CD4-positive, alpha-beta T cell (primary cell): ENCODE measurements at regions not wholly inside any gene's neighbourhood (a gene's known extent, or its start where the extent isn't known, plus 50 kb on each side); places are given as distances from the start of the nearest gene placed in this dataset.

ENCODE experiments used
- ATAC-seq: fragments of 200-7000 bp; cut with Tn5 transposase; one replicate; pipeline ENCODE4 v1.10.0; 2022; ENCODE audit warnings: mild to moderate bottlenecking; ENCODE audit not compliant: poor library complexity
- CTCF ChIA-PET: fragments of 350-600 bp; sonication (Branson Sonifier 250); formaldehyde crosslinking; loops from one replicate; lab custom pipeline; 2021; ENCODE audit warnings: antibody characterized with exemption, inconsistent platforms; lab: Charles Lee
- POLR2A ChIA-PET: fragments of 350-600 bp; sonication (Branson Sonifier 250); formaldehyde crosslinking; loops from one replicate; lab custom pipeline; 2021; ENCODE audit warnings: antibody characterized with exemption, inconsistent platforms; lab: Charles Lee
- DNase-seq, 14 experiments: peaks; one replicate each; pipeline ENCODE4 v3.0.0-alpha.2; 2013 to 2020; ENCODE audit warnings: mixed read lengths in 2 of 14
- H3K27ac ChIP-seq, 2 donors: one replicate each; pipeline versions ENCODE4 v1.5.1 to v1.7.0; 2013; ENCODE audit warnings: low read length in 2 of 2, low read depth in 1 of 2, mild to moderate bottlenecking in 1 of 2
- H3K27me3 ChIP-seq, 2 experiments: 1 replicate in 1 of 2; 2 replicates in 1 of 2; pipeline versions ENCODE4 v1.6.1 to v1.7.0; 2013; ENCODE audit warnings: low read length in 2 of 2, control low read depth in 1 of 2, mild to moderate bottlenecking in 1 of 2, moderate library complexity in 1 of 2; ENCODE audit not compliant: insufficient read depth in 2 of 2, control insufficient read depth in 1 of 2
- H3K36me3 ChIP-seq: one replicate; pipeline ENCODE4 v1.6.1; 2013; ENCODE audit warnings: low read length, control low read depth; ENCODE audit not compliant: insufficient read depth
- H3K4me1 ChIP-seq: one replicate; pipeline ENCODE4 v1.6.1; 2013; ENCODE audit warnings: low read length, control low read depth; ENCODE audit not compliant: insufficient read depth
- H3K4me3 ChIP-seq: one replicate; pipeline ENCODE4 v1.5.1; 2013; ENCODE audit warnings: mild to moderate bottlenecking, low read length, moderate library complexity
- H3K9me3 ChIP-seq, 2 experiments: 1 replicate in 1 of 2; 2 replicates in 1 of 2; pipeline versions ENCODE4 v1.6.1 to v1.7.0; 2013; ENCODE audit warnings: low read length in 2 of 2, mild to moderate bottlenecking in 2 of 2, control low read depth in 1 of 2, moderate library complexity in 1 of 2; ENCODE audit not compliant: control insufficient read depth in 1 of 2, insufficient read depth in 1 of 2
- H3K27ac Mint-ChIP-seq: one replicate; pipeline ENCODE4 v1.8.0; 2020; ENCODE audit warnings: mixed read lengths
- H3K27me3 Mint-ChIP-seq: one replicate; pipeline ENCODE4 v1.8.0; 2021; ENCODE audit warnings: mixed read lengths
- H3K36me3 Mint-ChIP-seq: one replicate; pipeline ENCODE4 v1.8.0; 2021; ENCODE audit warnings: low read depth, mixed read lengths
- H3K4me1 Mint-ChIP-seq: one replicate; pipeline ENCODE4 v1.8.0; 2021; ENCODE audit warnings: low read depth, mixed read lengths
- H3K4me3 Mint-ChIP-seq: one replicate; pipeline ENCODE4 v1.8.0; 2020; ENCODE audit warnings: mild to moderate bottlenecking, mixed read lengths
- H3K9me3 Mint-ChIP-seq: one replicate; pipeline ENCODE4 v1.8.0; 2020; ENCODE audit warnings: mixed read lengths
- CTCF ChIP-seq: fragments of 200-600 bp; IDR thresholded peaks from one replicate; pipeline ENCODE4 v1.8.0; 2022; ENCODE audit warnings: antibody characterized with exemption, mild to moderate bottlenecking
- intact Hi-C, 2 experiments: fragments of 100-400 bp; cut with DNase I in 1 of 2; cut with micrococcal nuclease in 1 of 2; formaldehyde crosslinking; loops; one replicate each; pipeline versions ENCODE4 v1.15.1 to v1.9.0; 2023 to 2025; cut with DNase I, micrococcal nuclease

GRCh38 chr16:17926866-17927399 lies 409.6 kb downstream of the NPIPA8 start:
- POLR2A ChIA-PET = no interaction called here
- H3K9me3 ChIP-seq = no peaks in the 10 kb centered on the region
- H3K4me3 ChIP-seq = no peak overlapping the region
- H3K4me1 ChIP-seq = no peaks in the 10 kb centered on the region
- H3K36me3 ChIP-seq = no peaks in the 10 kb centered on the region
- Mint-ChIP-seq H3K4me1 (no peaks in the 10 kb centered on the region), H3K4me3 (no peak overlapping the region), H3K36me3 (no peaks in the 10 kb centered on the region), H3K27me3 (peaks cover 15% of the 10 kb centered on the region), H3K9me3 (peaks cover 7% of the 10 kb centered on the region), H3K27ac (no peak overlapping the region)
- intact Hi-C loops = loop anchor here in 1 of 2 experiments (10.0 kb wide), 1 partner anchor 828 kb away; no protein-coding TSS in a partner anchor
- ATAC-seq (no peak), DNase-seq (no peak)
- peaks cover 0 to 4% of the 10 kb centered on the region in 2 experiments for H3K27me3 ChIP-seq
- H3K27ac ChIP-seq = no peak overlapping the region
- TF ChIP-seq CTCF = no peak
- CTCF ChIA-PET = no interaction called here

DNA sequence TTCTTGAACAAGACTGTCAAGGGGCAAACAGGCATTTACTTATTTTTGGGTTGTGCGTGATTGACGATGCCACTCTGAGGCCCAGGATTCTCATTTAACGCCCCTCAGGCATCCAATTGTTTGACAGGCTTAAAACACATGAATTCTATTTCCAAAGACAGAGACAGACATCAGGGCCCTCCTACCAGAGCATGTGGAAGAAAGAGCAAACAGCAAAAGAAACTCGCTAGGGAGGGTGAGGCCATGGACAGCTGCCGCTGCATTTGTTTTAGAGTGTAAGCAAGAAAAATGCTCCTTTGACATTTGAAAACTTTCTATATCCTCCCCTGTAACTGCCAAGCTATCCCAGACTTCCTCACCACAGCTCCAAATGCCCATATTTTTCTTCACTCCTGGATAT lies 410.1 kb downstream of the NPIPA8 start:
- ChIA-PET POLR2A (no interaction called here), CTCF (no interaction called here)
- Histone ChIP-seq H3K9me3 (no peaks in the 10 kb centered on the region), H3K4me3 (no peak overlapping the region), H3K27me3 (peaks cover 0 to 4% of the 10 kb centered on the region in 2 experiments), H3K4me1 (no peaks in the 10 kb centered on the region), H3K36me3 (no peaks in the 10 kb centered on the region), H3K27ac (no peak overlapping the region)
- peaks cover 7% of the 10 kb centered on the region for H3K9me3 Mint-ChIP-seq
- DNase-seq = no peak
- H3K4me3 Mint-ChIP-seq = no peak overlapping the region
- no peaks in the 10 kb centered on the region for H3K4me1 Mint-ChIP-seq
- H3K27ac Mint-ChIP-seq = no peak overlapping the region
- no peak for TF ChIP-seq CTCF
- ATAC-seq = no peak
- intact Hi-C loops = loop anchor here in 1 of 2 experiments (10.0 kb wide), 1 partner anchor 828 kb away; no protein-coding TSS in a partner anchor
- peaks cover 15% of the 10 kb centered on the region for H3K27me3 Mint-ChIP-seq
- no peaks in the 10 kb centered on the region for H3K36me3 Mint-ChIP-seq

GRCh38 chr16:17925761-17926160 lies 410.8 kb downstream of the NPIPA8 start:
- H3K4me3 ChIP-seq = no peak overlapping the region
- ATAC-seq (no peak), DNase-seq (no peak)
- peaks cover 15% of the 10 kb centered on the region for H3K27me3 Mint-ChIP-seq
- intact Hi-C loops = loop anchor here in 1 of 2 experiments (10.0 kb wide), 1 partner anchor 829 kb away; no protein-coding TSS in a partner anchor
- H3K36me3 ChIP-seq = no peaks in the 10 kb centered on the region
- ChIA-PET CTCF (no interaction called here), POLR2A (no interaction called here)
- no peak overlapping the region for H3K27ac Mint-ChIP-seq
- H3K27ac ChIP-seq = no peak overlapping the region
- peaks cover 7% of the 10 kb centered on the region for H3K9me3 Mint-ChIP-seq
- no peaks in the 10 kb centered on the region for H3K36me3 Mint-ChIP-seq
- no peaks in the 10 kb centered on the region for H3K9me3 ChIP-seq
- no peaks in the 10 kb centered on the region for H3K4me1 ChIP-seq
- TF ChIP-seq CTCF = no peak
- no peaks in the 10 kb centered on the region for H3K4me1 Mint-ChIP-seq
- H3K4me3 Mint-ChIP-seq = no peak overlapping the region
- peaks cover 0 to 4% of the 10 kb centered on the region in 2 experiments for H3K27me3 ChIP-seq
